CD14-positive monocyte (primary cell): ENCODE measurements at regions not wholly inside any gene's neighbourhood (a gene's known extent, or its start where the extent isn't known, plus 50 kb on each side); places are given as distances from the start of the nearest gene placed in this dataset.

ENCODE experiments used
- DNase-seq, 3 donors: peaks; one replicate each; pipeline ENCODE4 v3.0.0-alpha.2; 2011 to 2022
- H2AFZ ChIP-seq: 2 replicates; pipeline ENCODE4 v1.6.0; 2012; ENCODE audit warnings: mild to moderate bottlenecking, low read depth, low read length, inconsistent platforms; ENCODE audit not compliant: insufficient read depth, poor library complexity, severe bottlenecking
- H3K27ac ChIP-seq, 2 donors: 1 replicate in 1 of 2; 2 replicates in 1 of 2; pipeline ENCODE4 v1.5.1; 2012 to 2013; ENCODE audit warnings: low read length in 2 of 2, control low read depth in 1 of 2, inconsistent platforms in 1 of 2, low read depth in 1 of 2, mild to moderate bottlenecking in 1 of 2
- H3K27me3 ChIP-seq, 2 donors: one replicate each; pipeline versions ENCODE4 v1.6.0 to v1.6.1; 2011 to 2013; ENCODE audit warnings: low read length in 2 of 2; ENCODE audit not compliant: control insufficient read depth in 2 of 2, insufficient read depth in 2 of 2
- H3K36me3 ChIP-seq, 2 donors: replicated peaks in 1 of 2; 1 replicate in 1 of 2; 2 replicates in 1 of 2; pipeline versions ENCODE4 v1.5.1 to v1.6.1; 2012 to 2013; ENCODE audit warnings: low read length in 2 of 2, control low read depth in 1 of 2, inconsistent platforms in 1 of 2, mild to moderate bottlenecking in 1 of 2; ENCODE audit not compliant: insufficient read depth in 2 of 2, control insufficient read depth in 1 of 2
- H3K4me1 ChIP-seq, 2 donors: 1 replicate in 1 of 2; 2 replicates in 1 of 2; pipeline versions ENCODE4 v1.5.1 to v1.6.1; 2012 to 2013; ENCODE audit warnings: low read length in 2 of 2, control low read depth in 1 of 2, inconsistent platforms in 1 of 2, mild to moderate bottlenecking in 1 of 2, moderate library complexity in 1 of 2; ENCODE audit not compliant: insufficient read depth in 2 of 2, control insufficient read depth in 1 of 2
- H3K4me2 ChIP-seq: replicated peaks from 2 replicates; pipeline ENCODE3; 2012; ENCODE audit warnings: low read length, moderate library complexity, mild to moderate bottlenecking; ENCODE audit not compliant: poor library complexity, severe bottlenecking; ENCODE audit errors: extremely low read depth
- H3K4me3 ChIP-seq, 3 experiments: fragments of 200-600 bp in 1 of 3; sonication (generic) in 1 of 3; replicated peaks in 1 of 3; 1 replicate in 2 of 3; 2 replicates in 1 of 3; pipeline ENCODE4 v1.5.1; 2011 to 2013; ENCODE audit warnings: low read length in 3 of 3, mild to moderate bottlenecking in 3 of 3, control low read depth in 2 of 3, low read depth in 2 of 3, inconsistent platforms in 1 of 3, moderate library complexity in 1 of 3
- H3K79me2 ChIP-seq: 2 replicates; pipeline ENCODE4 v1.6.0; 2012; ENCODE audit warnings: mild to moderate bottlenecking, control low read depth, inconsistent platforms, low read length, moderate library complexity; ENCODE audit not compliant: insufficient read depth
- H3K9ac ChIP-seq: 2 replicates; pipeline ENCODE4 v1.6.0; 2017; ENCODE audit warnings: low read length, mild to moderate bottlenecking; ENCODE audit not compliant: insufficient read depth, poor library complexity, severe bottlenecking
- H3K9me3 ChIP-seq, 2 donors: replicated peaks in 1 of 2; 1 replicate in 1 of 2; 2 replicates in 1 of 2; pipeline versions ENCODE4 v1.5.1 to v1.6.1; 2012 to 2013; ENCODE audit warnings: low read length in 2 of 2, control low read depth in 1 of 2; ENCODE audit not compliant: control insufficient read depth in 1 of 2, insufficient read depth in 1 of 2
- H4K20me1 ChIP-seq: 2 replicates; pipeline ENCODE4 v1.6.0; 2012; ENCODE audit warnings: mild to moderate bottlenecking, low read length, control low read depth, moderate library complexity; ENCODE audit not compliant: insufficient read depth
- H3K27ac Mint-ChIP-seq, 7 donors: one replicate each; pipeline ENCODE4 v1.8.0; 2020; ENCODE audit warnings: mild to moderate bottlenecking in 7 of 7, mixed read lengths in 7 of 7, moderate library complexity in 6 of 7, inconsistent platforms in 2 of 7
- H3K27me3 Mint-ChIP-seq, 3 donors: one replicate each; pipeline ENCODE4 v1.8.0; 2021 to 2022; ENCODE audit warnings: low read depth in 3 of 3, mild to moderate bottlenecking in 3 of 3, mixed read lengths in 3 of 3, moderate library complexity in 3 of 3, inconsistent platforms in 1 of 3
- H3K36me3 Mint-ChIP-seq, 2 donors: one replicate each; pipeline ENCODE4 v1.8.0; 2020; ENCODE audit warnings: mixed read lengths in 2 of 2, inconsistent platforms in 1 of 2, mild to moderate bottlenecking in 1 of 2
- H3K4me1 Mint-ChIP-seq: one replicate; pipeline ENCODE4 v1.8.0; 2020; ENCODE audit warnings: mild to moderate bottlenecking, mixed read lengths
- H3K4me3 Mint-ChIP-seq, 2 donors: one replicate each; pipeline ENCODE4 v1.8.0; 2020; ENCODE audit warnings: mild to moderate bottlenecking in 2 of 2, mixed read lengths in 2 of 2, moderate library complexity in 1 of 2
- H3K9me3 Mint-ChIP-seq, 7 donors: one replicate each; pipeline ENCODE4 v1.8.0; 2020 to 2022; ENCODE audit warnings: mixed read lengths in 7 of 7, mild to moderate bottlenecking in 6 of 7, moderate library complexity in 6 of 7, inconsistent platforms in 2 of 7
- WGBS: methylation state at CpG from one replicate; pipeline ENCODE4 v1.1.5; 2013; ENCODE audit warnings: missing lambda C conversion rate; ENCODE audit not compliant: insufficient coverage; 5-methylcytosine and 5-hydroxymethylcytosine counted together
- intact Hi-C, 2 donors: fragments of 100-400 bp; cut with micrococcal nuclease; formaldehyde crosslinking; loops; one replicate each; pipeline versions ENCODE4 v1.15.0 to v1.15.1; 2023
- TF ChIP-seq, protein P1 (sequence below): fragments of 200-600 bp; IDR thresholded peaks from one replicate; pipeline ENCODE4 v1.8.0; 2022; ENCODE audit warnings: antibody characterized with exemption, mild to moderate bottlenecking

DNA sequence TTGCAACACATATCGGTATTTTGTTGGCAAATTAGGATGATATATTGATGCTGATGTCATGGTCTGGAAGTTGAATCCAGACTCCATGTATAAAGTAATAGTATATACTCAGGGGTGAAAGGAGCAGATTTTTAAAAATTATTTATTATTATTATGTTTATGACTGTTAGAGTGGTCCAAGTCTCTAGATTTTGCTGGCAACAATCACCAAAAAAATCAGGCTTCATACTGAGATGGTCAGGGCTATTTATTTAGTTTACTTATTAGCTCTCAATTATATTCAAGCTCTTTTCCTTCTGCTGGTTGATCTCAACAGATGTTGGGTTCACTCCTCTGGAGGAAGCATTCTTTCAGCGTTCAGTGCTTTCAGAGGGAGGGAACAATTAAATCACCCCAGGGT lies 73.9 kb upstream of the VCX3B start:
- H3K36me3 ChIP-seq = no peaks in the 10 kb centered on the region
- no peak for DNase-seq
- no peak overlapping the region for H3K27ac ChIP-seq
- no peaks in the 10 kb centered on the region for H3K9me3 ChIP-seq
- H3K4me1 ChIP-seq = no peaks in the 10 kb centered on the region
- TF ChIP-seq, protein P1, sequence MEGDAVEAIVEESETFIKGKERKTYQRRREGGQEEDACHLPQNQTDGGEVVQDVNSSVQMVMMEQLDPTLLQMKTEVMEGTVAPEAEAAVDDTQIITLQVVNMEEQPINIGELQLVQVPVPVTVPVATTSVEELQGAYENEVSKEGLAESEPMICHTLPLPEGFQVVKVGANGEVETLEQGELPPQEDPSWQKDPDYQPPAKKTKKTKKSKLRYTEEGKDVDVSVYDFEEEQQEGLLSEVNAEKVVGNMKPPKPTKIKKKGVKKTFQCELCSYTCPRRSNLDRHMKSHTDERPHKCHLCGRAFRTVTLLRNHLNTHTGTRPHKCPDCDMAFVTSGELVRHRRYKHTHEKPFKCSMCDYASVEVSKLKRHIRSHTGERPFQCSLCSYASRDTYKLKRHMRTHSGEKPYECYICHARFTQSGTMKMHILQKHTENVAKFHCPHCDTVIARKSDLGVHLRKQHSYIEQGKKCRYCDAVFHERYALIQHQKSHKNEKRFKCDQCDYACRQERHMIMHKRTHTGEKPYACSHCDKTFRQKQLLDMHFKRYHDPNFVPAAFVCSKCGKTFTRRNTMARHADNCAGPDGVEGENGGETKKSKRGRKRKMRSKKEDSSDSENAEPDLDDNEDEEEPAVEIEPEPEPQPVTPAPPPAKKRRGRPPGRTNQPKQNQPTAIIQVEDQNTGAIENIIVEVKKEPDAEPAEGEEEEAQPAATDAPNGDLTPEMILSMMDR = no peak
- Mint-ChIP-seq H3K27me3 (peaks cover 0 to 2% (median 0%) of the 10 kb centered on the region in 3 donors), H3K9me3 (peaks cover 0 to 7% (median 4%) of the 10 kb centered on the region in 7 donors), H3K36me3 (no peaks in the 10 kb centered on the region), H3K4me1 (no peaks in the 10 kb centered on the region), H3K4me3 (no peak overlapping the region), H3K27ac (no peak overlapping the region)
- H3K27me3 ChIP-seq = no peaks in the 10 kb centered on the region
- no CpG with 5 or more reads among the region's 2 CpGs for WGBS
- H3K79me2 ChIP-seq = no peaks in the 10 kb centered on the region
- H2AFZ ChIP-seq = no peak overlapping the region
- H3K4me2 ChIP-seq = no peak overlapping the region
- no peaks in the 10 kb centered on the region for H4K20me1 ChIP-seq
- no peak overlapping the region for H3K4me3 ChIP-seq
- H3K9ac ChIP-seq = no peak overlapping the region
- intact Hi-C loops = no loop called here

DNA sequence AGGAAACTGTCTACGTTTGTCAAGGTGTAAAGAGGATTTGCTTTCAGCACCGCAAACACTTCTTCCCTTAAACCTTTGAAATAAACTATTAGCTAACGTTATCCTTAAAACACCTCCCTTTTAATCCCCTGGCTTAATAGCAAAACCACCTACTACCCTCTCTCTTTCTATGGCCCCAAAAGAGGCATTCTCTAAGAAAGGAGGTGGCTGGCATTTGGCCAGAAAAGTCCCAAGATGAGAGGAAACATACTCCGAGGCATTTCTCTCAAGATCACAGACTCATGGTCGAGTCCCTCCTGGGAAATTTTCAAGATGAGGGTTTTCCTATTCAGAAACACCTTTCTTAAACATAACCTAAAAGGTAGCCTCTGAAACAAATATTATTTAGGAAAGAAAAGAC lies 60.6 kb upstream of the VCX3B start:
- intact Hi-C loops = no loop called here
- peaks cover 0 to 11% (median 2%) of the 10 kb centered on the region in 7 donors for H3K9me3 Mint-ChIP-seq
- peaks cover 0 to 2% (median 0%) of the 10 kb centered on the region in 3 donors for H3K27me3 Mint-ChIP-seq
- H3K27ac ChIP-seq = no peak overlapping the region
- no peaks in the 10 kb centered on the region for H3K36me3 ChIP-seq
- H3K79me2 ChIP-seq = no peaks in the 10 kb centered on the region
- H3K4me1 ChIP-seq = no peaks in the 10 kb centered on the region
- H4K20me1 ChIP-seq = no peaks in the 10 kb centered on the region
- no peaks in the 10 kb centered on the region for H3K4me1 Mint-ChIP-seq
- no CpG with 5 or more reads among the region's 5 CpGs for WGBS
- H3K27me3 ChIP-seq = no peaks in the 10 kb centered on the region
- no peaks in the 10 kb centered on the region for H3K36me3 Mint-ChIP-seq
- H2AFZ ChIP-seq = no peak overlapping the region
- no peak overlapping the region for H3K27ac Mint-ChIP-seq
- no peak overlapping the region for H3K4me2 ChIP-seq
- no peak for DNase-seq
- H3K4me3 Mint-ChIP-seq = no peak overlapping the region
- no peaks in the 10 kb centered on the region for H3K9me3 ChIP-seq
- H3K4me3 ChIP-seq = no peak overlapping the region
- H3K9ac ChIP-seq = no peak overlapping the region
- TF ChIP-seq, protein P1 = no peak
